GM19351 (cell line): ENCODE measurements at regions not wholly inside any gene's neighbourhood (a gene's known extent, or its start where the extent isn't known, plus 50 kb on each side); places are given as distances from the start of the nearest gene placed in this dataset.

Experiments
- ATAC-seq: cut with Tn5 transposase; IDR thresholded peaks from one replicate; pipeline ENCODE4 v1.9.1; 2021; ENCODE audit warnings: mild to moderate bottlenecking, moderate library complexity; ENCODE audit not compliant: unreplicated experiment

DNA sequence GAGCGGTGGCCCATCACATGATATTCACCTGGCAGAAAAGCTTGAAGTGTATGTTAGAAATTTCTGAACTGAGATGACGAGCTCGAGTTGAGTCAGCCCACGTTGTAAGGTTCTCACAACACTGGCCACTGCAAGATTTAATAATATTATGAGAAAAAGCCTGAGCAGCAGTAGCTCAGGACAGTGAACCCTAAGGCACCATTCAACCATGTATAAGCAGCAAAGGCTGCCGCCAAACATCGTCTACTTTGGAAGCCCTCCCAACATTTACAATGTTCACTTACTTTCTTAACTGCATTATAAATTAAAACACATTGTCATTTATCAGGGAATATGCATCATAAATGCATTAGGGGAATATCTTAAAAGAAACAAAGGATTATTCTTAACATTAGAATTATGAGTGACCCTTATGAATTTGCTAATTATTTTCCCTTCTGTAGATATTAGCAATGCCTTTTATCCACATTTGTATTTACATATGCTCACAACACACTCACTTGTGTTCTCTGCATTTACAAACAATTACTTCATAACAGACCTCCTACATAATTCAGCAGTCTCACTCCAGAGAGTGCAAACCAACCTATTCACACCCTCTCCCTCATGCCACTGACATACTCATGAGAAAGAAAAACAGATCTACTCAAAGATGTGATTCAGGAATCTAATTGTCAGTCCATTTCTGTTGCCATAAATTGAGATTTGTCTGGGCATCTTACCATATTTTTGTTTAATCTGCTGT is 57.7 kb upstream of the CARD18 start:
- ATAC-seq: no peak

GRCh38 chr11:105193260-105193659 is 53.7 kb upstream of the CARD18 start:
- ATAC-seq: no peak

- ATAC-seq: peak; percentile 49
These were observed 52.5 kb upstream of the CARD18 start for GRCh38 chr11:105192115-105192514.

GRCh38 chr11:105189581-105189980 is 50.0 kb upstream of the CARD18 start:
- ATAC-seq: no peak
